IgD-negative memory B cell (primary cell): ENCODE measurements at regions not wholly inside any gene's neighbourhood (a gene's known extent, or its start where the extent isn't known, plus 50 kb on each side); places are given as distances from the start of the nearest gene placed in this dataset.
A peak's percentile ranks its signal among the peaks of the same experiment; 100 is the strongest.

Experiments used
- H3K27ac Mint-ChIP-seq, 3 donors: one replicate each; pipeline ENCODE4 v1.8.0; 2020 to 2022; ENCODE audit warnings: mild to moderate bottlenecking in 3 of 3, mixed read lengths in 3 of 3, moderate library complexity in 1 of 3
- H3K27me3 Mint-ChIP-seq: one replicate; pipeline ENCODE4 v1.8.0; 2021; ENCODE audit warnings: mixed read lengths
- H3K36me3 Mint-ChIP-seq: one replicate; pipeline ENCODE4 v1.8.0; 2020; ENCODE audit warnings: mild to moderate bottlenecking, mixed read lengths
- H3K4me1 Mint-ChIP-seq, 3 donors: one replicate each; pipeline ENCODE4 v1.8.0; 2020 to 2022; ENCODE audit warnings: mixed read lengths in 3 of 3, mild to moderate bottlenecking in 1 of 3
- H3K4me3 Mint-ChIP-seq, 4 donors: one replicate each; pipeline ENCODE4 v1.8.0; 2020 to 2022; ENCODE audit warnings: mild to moderate bottlenecking in 4 of 4, mixed read lengths in 4 of 4, moderate library complexity in 3 of 4
- H3K9me3 Mint-ChIP-seq, 3 donors: one replicate each; pipeline ENCODE4 v1.8.0; 2020 to 2021; ENCODE audit warnings: mixed read lengths in 3 of 3, mild to moderate bottlenecking in 1 of 3

DNA sequence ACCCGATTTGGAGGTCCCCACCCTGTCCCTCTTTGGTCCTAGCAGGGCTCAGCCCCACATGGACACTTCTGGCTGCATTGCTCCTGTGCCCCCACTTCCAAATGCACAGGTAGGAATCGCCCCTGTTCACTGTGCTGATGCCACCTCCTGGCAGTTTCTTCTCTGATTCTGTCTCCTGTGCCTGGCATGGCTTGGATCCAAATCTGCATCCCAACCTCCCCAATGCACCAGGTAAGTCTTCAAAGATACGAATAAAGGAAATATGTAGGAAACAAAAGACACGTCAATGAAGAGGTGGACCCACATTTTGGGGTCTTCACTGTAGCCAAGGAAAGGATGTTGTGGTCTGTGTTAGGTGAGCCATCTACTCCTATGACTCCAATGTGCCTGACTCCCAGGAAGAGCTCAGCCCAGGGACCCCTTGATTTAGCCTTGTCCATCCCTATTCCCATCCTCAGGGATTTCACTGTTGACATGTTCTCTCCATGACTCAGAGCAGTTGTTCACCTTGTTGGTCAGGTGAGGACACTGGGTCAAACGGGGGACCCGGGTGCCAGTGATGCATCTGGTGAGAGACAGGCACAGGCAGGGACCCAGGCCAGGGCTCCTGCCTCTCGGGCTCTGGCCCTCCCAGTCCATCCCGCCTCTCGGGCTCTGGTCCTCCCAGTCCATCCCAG, 341.8 kb downstream of the CXCL12 start:
- Mint-ChIP-seq H3K36me3 (no peaks in the 10 kb centered on the region), H3K4me1 (no peaks in the 10 kb centered on the region), H3K27ac (no peak overlapping the region), H3K4me3 (peak overlapping the region in 1 of 4 donors; percentile 63), H3K27me3 (peaks cover 2% of the 10 kb centered on the region), H3K9me3 (peaks cover 0 to 6% (median 3%) of the 10 kb centered on the region in 3 donors)

DNA sequence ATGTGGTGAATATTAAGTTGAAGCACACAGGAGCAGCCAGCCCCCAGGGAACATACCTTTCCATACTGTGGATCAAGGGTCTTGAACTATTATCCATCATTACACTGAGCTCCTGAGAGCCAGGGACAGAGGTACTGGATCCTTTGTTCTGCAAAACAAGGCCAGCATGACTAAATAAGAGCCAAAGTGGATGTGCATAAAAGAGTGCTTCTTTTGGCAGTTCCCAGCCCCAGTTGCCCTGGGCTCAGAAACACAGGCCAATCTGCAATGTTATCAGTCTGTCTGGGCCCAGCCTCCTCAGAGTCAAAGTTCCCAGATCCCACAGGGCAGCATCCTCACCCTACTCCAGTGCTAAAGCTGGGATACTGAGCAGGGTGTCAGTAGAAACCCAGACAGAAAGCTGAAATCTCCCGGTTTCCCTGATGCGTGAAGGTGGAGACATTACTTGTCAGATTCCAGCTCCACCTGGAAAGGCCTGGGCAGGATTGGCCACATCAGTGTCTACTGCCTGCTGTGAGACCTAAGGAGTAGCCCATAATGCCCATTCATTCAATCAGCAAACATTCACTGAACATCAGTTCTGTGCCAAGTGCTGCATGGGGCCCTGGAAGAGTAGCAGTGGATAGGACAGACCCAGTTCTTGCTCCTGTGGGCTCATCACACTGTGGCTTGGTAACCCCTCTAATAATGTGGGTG, 342.7 kb downstream of the CXCL12 start:
- H3K27ac Mint-ChIP-seq, result no peak overlapping the region
- H3K4me1 Mint-ChIP-seq, result no peaks in the 10 kb centered on the region
- no peak overlapping the region for H3K4me3 Mint-ChIP-seq
- H3K36me3 Mint-ChIP-seq, result no peaks in the 10 kb centered on the region
- H3K27me3 Mint-ChIP-seq, result peaks cover 1% of the 10 kb centered on the region
- peaks cover 0 to 3% (median 2%) of the 10 kb centered on the region in 3 donors for H3K9me3 Mint-ChIP-seq

DNA sequence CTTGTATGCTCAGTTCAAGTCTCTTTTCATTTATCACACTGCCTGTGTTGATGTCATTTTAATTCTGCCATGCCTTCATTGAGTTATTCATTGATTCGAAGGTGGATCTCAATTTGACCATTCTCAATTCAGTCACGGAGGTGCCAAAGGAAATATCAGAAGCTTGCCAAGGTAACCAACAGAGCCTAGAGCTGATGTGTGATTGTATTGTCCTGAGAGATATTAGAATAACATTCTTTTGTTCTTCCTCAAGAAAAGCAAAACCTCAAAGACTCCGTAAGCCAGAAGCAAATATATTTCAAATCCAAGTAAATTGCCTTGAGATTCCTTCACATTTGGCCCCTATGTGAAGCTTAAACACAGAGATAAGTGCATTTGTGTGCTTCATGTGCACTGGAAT, 345.3 kb downstream of the CXCL12 start:
- Mint-ChIP-seq H3K9me3 (peaks cover 0 to 3% (median 2%) of the 10 kb centered on the region in 3 donors), H3K27me3 (peaks cover 2% of the 10 kb centered on the region)

DNA sequence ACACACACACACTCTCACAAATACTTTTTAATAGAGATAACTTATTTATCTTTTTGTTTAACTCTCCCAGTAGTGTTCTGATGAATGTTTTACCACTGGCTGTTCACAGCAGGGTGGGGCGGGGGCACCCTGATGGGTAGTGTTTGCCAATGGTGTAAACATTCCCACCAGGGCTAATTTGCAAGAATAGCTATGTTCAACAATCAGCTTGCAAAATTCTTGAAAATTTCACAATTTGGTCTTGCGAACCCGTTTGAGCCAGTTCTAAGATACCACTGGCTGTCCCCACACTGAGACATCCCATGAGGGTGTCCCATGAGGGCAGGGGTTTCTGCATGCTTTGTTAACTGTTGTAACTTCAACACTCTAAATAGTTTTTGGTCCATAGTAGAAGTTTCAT, 348.5 kb downstream of the CXCL12 start:
- peaks cover 0 to 2% (median under 1%) of the 10 kb centered on the region in 3 donors for H3K9me3 Mint-ChIP-seq
- peaks cover 2% of the 10 kb centered on the region for H3K36me3 Mint-ChIP-seq
- no peak overlapping the region for H3K4me3 Mint-ChIP-seq
- H3K27ac Mint-ChIP-seq, result no peak overlapping the region
- no peaks in the 10 kb centered on the region for H3K4me1 Mint-ChIP-seq
- peaks cover 2% of the 10 kb centered on the region for H3K27me3 Mint-ChIP-seq

More for the DNA sequence above, 345.3 kb downstream of the CXCL12 start:
- no peaks in the 10 kb centered on the region for H3K4me1 Mint-ChIP-seq
- no peak overlapping the region for H3K27ac Mint-ChIP-seq
- no peak overlapping the region for H3K4me3 Mint-ChIP-seq
- no peaks in the 10 kb centered on the region for H3K36me3 Mint-ChIP-seq

DNA sequence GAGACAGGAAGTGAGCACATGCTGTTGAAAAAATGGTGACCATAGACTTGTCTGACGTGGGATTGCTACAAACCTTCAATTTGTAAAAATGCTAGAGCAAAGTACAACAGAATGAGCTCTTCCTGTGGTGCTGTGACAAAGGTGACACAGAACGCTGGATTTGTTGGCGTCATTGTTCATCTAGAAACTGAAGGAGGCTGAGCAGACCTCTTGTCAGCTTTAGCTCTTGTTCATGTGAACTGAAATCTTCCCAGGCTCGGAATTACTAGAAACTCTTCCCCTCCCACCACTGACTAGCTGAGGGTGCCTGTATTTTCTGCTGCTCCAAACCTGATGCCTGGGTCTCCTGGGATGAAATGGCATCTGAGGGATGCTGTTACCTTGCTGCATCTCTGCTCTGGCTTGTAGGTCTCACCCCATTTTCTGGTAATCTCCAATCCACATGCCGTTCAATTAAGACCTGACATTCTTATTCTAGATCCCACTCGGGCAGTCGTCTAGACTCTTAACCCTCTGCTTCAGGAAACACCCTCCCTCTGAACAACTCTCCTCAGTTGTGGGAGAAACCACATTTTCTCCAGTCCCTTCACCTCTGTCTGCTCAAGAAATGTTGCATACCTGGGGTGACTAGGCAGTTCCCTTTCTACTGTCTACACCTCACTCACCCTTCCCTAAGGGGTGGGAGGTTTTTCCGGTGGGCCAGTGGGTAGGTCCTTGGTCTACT, 349.3 kb downstream of the CXCL12 start:
- H3K27me3 Mint-ChIP-seq, result peaks cover 2% of the 10 kb centered on the region

DNA sequence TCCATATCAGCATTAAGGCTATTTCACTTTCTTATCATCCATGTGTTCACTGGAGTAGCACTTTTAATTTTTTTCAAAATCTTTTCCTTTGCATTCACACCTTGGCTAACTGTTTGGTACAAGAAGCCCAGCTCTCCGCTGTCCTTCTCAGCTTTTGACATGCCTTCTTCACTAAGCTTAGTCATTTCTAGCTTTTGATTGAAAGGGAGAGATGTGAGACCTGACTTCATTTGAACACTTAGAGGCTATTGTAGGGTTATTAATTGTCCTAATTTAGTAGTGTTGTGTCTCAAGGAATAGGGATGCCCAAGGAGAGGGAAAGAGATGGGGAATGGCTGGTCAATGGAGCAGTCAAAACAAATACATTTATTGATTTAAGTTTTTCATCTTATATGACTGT, 350.0 kb downstream of the CXCL12 start:
- Mint-ChIP-seq H3K9me3 (no peaks in the 10 kb centered on the region), H3K27ac (no peak overlapping the region), H3K36me3 (peaks cover 2% of the 10 kb centered on the region), H3K27me3 (peaks cover 2% of the 10 kb centered on the region), H3K4me3 (peak overlapping the region in 1 of 4 donors; percentile 18), H3K4me1 (no peaks in the 10 kb centered on the region)

More for the DNA sequence above, 349.3 kb downstream of the CXCL12 start:
- Mint-ChIP-seq H3K27ac (no peak overlapping the region), H3K36me3 (peaks cover 2% of the 10 kb centered on the region), H3K9me3 (peaks cover 0 to 2% (median 0%) of the 10 kb centered on the region in 3 donors), H3K4me1 (no peaks in the 10 kb centered on the region), H3K4me3 (no peak overlapping the region)

DNA sequence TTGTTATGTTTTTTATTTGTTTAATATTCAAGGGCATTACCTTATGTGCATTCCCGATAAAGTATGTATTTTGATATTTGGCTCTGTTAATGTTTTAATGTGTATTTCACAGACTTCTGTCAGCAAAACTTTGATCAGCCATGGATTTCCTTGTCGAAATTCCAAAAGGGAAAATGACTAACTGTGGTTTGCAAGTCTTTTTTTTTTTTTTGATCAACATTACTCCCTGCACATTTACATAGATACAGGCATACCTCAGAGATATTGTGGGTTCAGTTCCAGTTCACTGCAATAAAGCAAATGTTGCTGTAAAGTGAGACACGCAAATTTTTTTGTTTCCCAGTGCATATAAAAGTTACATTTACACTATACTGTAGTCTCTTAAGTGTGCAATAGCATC, 351.9 kb downstream of the CXCL12 start:
- H3K4me1 Mint-ChIP-seq, result no peaks in the 10 kb centered on the region
- no peaks in the 10 kb centered on the region for H3K9me3 Mint-ChIP-seq
- H3K4me3 Mint-ChIP-seq, result no peak overlapping the region
- H3K27ac Mint-ChIP-seq, result no peak overlapping the region
- H3K27me3 Mint-ChIP-seq, result peaks cover 2% of the 10 kb centered on the region
- peaks cover 2% of the 10 kb centered on the region for H3K36me3 Mint-ChIP-seq

DNA sequence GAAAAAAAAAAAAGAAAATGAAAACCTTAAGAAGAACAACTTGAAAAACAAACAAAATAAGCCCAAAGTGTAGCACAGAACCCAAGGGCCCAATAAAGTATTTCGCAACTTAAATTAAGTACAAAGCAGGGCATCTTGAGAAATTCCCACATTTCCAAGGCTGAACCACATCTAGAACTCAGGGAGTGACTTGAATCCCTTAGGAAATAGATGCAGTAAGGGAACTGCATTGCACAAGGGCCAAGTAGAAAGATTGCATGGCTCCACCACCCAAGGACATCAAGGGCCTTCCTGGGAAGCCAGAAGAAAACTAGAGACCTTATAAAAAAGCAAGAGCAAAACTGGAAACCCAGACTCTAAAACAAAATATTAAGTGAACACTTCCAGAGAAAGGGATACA, 352.7 kb downstream of the CXCL12 start:
- Mint-ChIP-seq H3K4me1 (no peaks in the 10 kb centered on the region), H3K9me3 (no peaks in the 10 kb centered on the region), H3K36me3 (peaks cover 2% of the 10 kb centered on the region), H3K27ac (no peak overlapping the region), H3K4me3 (no peak overlapping the region), H3K27me3 (peaks cover 2% of the 10 kb centered on the region)

DNA sequence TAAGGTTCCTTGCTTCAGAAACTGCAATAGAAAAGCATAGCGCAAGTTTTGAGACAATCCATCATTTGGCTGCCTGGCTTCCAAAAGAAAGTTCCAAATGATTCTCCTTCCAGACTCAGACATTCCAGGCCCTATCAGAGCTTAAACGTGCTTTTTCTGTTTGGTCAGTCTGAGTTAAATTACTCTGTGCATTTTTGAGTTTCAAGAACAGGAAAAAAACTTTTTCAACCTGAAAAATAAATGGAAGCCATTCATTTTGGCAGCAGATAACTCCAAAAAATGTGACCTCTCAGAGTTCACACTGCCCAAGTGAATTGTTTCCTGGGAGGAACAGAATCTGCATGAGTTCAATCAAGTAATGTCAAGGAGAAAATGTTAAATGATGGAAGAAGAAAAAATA, 354.2 kb downstream of the CXCL12 start:
- H3K27me3 Mint-ChIP-seq, result peaks cover 1% of the 10 kb centered on the region
- H3K27ac Mint-ChIP-seq, result no peak overlapping the region
- no peaks in the 10 kb centered on the region for H3K4me1 Mint-ChIP-seq
- no peaks in the 10 kb centered on the region for H3K9me3 Mint-ChIP-seq
- no peak overlapping the region for H3K4me3 Mint-ChIP-seq
- peaks cover 2% of the 10 kb centered on the region for H3K36me3 Mint-ChIP-seq

DNA sequence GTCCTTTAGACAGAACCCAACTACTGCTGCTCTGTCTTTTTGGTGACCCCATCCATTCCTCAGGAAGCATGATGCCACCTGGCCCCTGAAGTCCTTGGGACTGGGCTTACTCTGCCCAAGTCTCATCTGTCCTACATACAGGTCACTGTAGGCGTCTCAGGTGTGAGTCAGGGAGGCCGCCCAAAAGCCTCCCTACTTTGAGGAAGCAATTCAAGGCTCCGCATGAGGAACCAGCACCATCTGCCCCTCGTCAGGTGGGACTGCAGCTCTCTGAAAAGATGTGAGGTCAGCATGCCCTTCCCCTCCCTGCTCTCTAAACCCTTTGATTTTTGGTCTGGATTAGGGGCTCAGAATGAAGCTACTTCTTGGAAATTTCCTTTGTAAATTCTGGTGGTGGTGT, 354.8 kb downstream of the CXCL12 start:
- H3K9me3 Mint-ChIP-seq, result no peaks in the 10 kb centered on the region
- H3K36me3 Mint-ChIP-seq, result peaks cover 2% of the 10 kb centered on the region
- no peak overlapping the region for H3K4me3 Mint-ChIP-seq
- H3K4me1 Mint-ChIP-seq, result no peaks in the 10 kb centered on the region
- H3K27ac Mint-ChIP-seq, result no peak overlapping the region
- H3K27me3 Mint-ChIP-seq, result no peaks in the 10 kb centered on the region

DNA sequence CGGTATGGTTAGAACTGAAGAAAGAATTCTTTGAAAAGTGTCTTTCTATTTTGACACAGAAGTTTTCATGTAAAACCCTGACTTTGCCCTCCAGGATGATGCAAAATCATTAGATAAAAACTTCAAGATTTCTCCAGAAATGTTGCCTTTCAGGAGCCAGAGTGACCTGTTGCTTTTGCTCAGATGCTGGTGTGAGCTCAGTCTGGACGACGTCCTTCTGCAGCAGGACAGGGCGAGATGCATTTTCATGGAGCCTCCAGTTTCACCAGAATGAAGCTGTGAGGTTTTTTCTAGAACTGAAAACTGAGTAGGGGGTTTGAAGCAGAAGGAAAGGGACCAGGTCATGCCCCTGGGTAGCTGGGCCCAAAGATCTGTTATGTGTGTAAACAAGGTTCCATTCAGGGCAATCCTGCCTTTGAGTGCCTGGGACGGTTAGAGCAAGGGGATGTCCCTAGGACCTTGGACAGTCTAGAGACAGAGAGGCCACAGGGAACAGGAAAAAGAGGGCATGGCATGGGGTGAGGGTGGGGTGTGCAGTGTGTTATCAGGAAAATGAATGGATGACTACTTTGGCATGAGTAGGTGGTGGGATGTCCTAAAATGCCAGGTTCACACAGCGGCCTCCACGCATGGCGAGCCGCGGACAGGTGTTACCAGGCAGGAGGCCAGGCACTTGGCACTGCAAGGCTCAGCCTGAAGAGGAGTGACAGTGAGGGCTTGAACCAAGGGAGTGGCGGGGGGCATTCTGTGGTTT, 356.3 kb downstream of the CXCL12 start:
- no peak overlapping the region for H3K27ac Mint-ChIP-seq
- H3K36me3 Mint-ChIP-seq, result no peaks in the 10 kb centered on the region
- H3K27me3 Mint-ChIP-seq, result no peaks in the 10 kb centered on the region
- H3K9me3 Mint-ChIP-seq, result peaks cover 0 to under 1% (median 0%) of the 10 kb centered on the region in 3 donors
- H3K4me1 Mint-ChIP-seq, result no peaks in the 10 kb centered on the region
- no peak overlapping the region for H3K4me3 Mint-ChIP-seq

DNA sequence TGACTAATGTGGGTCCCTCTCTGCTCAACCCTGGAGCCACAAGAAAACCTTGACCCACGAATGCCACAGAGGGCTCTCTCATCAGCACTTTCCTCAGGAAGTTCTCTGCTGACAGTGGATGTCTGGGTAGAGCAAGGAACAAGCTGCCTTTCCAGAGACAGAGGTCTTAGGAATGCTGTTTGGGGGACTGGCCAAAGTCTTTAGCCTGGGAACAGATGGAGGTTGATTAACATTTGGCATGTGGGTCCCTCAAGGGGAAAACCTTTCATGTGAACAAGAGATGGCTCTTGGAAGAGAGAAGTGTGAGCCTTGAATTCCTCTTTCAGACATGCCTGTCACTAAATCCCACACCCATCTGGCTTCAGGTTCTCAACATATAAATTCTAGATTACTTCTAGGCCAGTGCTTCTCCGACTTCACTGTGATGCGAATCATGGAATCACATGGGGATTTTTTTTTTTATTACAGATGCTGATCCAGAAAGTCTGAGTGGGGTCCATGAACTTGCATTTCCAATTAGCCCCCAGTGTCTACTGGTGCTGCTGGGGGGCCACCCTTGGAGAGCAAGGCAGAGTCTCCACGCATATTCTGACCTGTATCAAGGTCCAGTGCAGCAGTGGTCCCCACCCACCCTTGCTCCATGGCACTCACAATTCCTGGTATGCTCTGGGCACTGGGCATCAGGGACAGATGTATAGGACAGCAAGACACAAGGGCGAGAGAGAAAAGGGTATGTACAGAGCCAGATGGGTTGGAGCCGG, 360.4 kb downstream of the CXCL12 start:
- Mint-ChIP-seq H3K27me3 (no peaks in the 10 kb centered on the region), H3K36me3 (no peaks in the 10 kb centered on the region)

DNA sequence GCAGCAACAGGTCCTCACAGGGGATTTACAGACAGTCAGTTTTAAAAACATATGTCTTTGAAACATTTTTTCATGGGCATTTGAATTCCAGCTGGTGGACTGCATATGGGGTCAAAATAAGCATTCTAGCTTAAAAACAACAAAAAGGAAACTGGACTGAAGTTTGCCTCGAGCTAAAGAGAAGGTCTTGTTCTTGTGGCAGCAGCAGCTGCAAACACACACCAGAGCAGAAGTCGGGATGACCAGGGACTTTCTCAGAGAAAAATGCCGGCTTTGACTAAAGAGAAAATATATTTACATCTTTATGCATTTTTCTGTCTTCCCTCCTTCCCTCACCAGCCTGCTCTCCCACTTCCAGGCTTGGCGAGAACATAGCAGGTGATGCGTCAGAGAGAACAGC, 361.4 kb downstream of the CXCL12 start:
- no peaks in the 10 kb centered on the region for H3K4me1 Mint-ChIP-seq
- no peaks in the 10 kb centered on the region for H3K27me3 Mint-ChIP-seq
- no peak overlapping the region for H3K4me3 Mint-ChIP-seq
- H3K9me3 Mint-ChIP-seq, result peaks cover 2 to 11% (median 2%) of the 10 kb centered on the region in 3 donors
- no peak overlapping the region for H3K27ac Mint-ChIP-seq
- no peaks in the 10 kb centered on the region for H3K36me3 Mint-ChIP-seq

More for the DNA sequence above, 360.4 kb downstream of the CXCL12 start:
- Mint-ChIP-seq H3K27ac (no peak overlapping the region), H3K4me1 (no peaks in the 10 kb centered on the region), H3K4me3 (no peak overlapping the region), H3K9me3 (peaks cover 2 to 7% (median 2%) of the 10 kb centered on the region in 3 donors)

DNA sequence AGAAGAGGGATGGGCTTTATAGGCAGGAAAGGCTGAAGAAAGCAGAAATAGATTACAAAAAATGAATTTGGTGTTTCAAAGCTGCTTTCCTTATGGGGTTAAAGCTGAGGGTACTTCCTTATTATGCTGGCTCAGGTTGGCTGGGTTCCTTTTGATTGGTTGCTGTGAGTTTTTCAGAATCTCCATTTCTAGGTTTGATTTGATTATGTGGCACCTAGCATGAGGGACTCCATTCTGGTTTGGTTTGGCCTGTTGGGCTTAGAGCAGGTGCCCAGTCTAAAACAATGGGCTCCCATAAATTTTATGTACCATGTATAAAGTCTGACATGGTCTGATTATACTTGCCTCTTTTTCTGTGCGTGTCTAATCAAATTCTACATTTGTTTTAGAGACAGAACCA, 362.7 kb downstream of the CXCL12 start:
- Mint-ChIP-seq H3K27me3 (no peaks in the 10 kb centered on the region), H3K4me3 (no peak overlapping the region), H3K4me1 (no peaks in the 10 kb centered on the region), H3K9me3 (peaks cover 2 to 11% (median 2%) of the 10 kb centered on the region in 3 donors), H3K36me3 (no peaks in the 10 kb centered on the region), H3K27ac (no peak overlapping the region)
